ENCODE measurements at regions not wholly inside any gene's neighbourhood (a gene's known extent, or its start where the extent isn't known, plus 50 kb on each side); places are given as distances from the start of the nearest gene placed in this dataset.

GRCh38 chr15:60095711-60096110, 91.6 kb downstream of the FOXB1 start:
- no peak for DNase-seq

GRCh38 chr15:60096157-60096556, 92.0 kb downstream of the FOXB1 start:
- DNase-seq = no peak

GRCh38 chr15:60101416-60101815, 97.3 kb downstream of the FOXB1 start:
- no peak for DNase-seq

- no peak for DNase-seq
These were observed 98.6 kb downstream of the FOXB1 start for GRCh38 chr15:60102748-60103147.

- no peak for DNase-seq
These were observed 106.8 kb downstream of the FOXB1 start for GRCh38 chr15:60110909-60111308.

- DNase-seq = peak; percentile 57
These were observed 111.7 kb downstream of the FOXB1 start for GRCh38 chr15:60115579-60116380.

GRCh38 chr15:60116456-60117089, 112.5 kb downstream of the FOXB1 start:
- DNase-seq = no peak

- no peak for DNase-seq
These were observed 114.0 kb downstream of the FOXB1 start for GRCh38 chr15:60118146-60118545.

GRCh38 chr15:60118626-60119025, 114.5 kb downstream of the FOXB1 start:
- no peak for DNase-seq

GRCh38 chr15:60119101-60119500, 115.0 kb downstream of the FOXB1 start:
- DNase-seq = no peak

- DNase-seq = no peak
These were observed 116.0 kb downstream of the FOXB1 start for GRCh38 chr15:60120100-60120499.

- DNase-seq = no peak
These were observed 117.7 kb downstream of the FOXB1 start for GRCh38 chr15:60121845-60122244.

GRCh38 chr15:60122691-60123090, 118.6 kb downstream of the FOXB1 start:
- no peak for DNase-seq

GRCh38 chr15:60124460-60125070, 120.5 kb downstream of the FOXB1 start:
- no peak for DNase-seq

- DNase-seq = no peak
These were observed 121.2 kb downstream of the FOXB1 start for GRCh38 chr15:60125334-60125733.

GRCh38 chr15:60126200-60126599, 122.1 kb downstream of the FOXB1 start:
- DNase-seq = no peak

- DNase-seq = no peak
These were observed 122.5 kb downstream of the FOXB1 start for GRCh38 chr15:60126661-60127060.

- no peak for DNase-seq
These were observed 123.9 kb downstream of the FOXB1 start for GRCh38 chr15:60128000-60128376.

GRCh38 chr15:60128710-60129109, 124.6 kb downstream of the FOXB1 start:
- no peak for DNase-seq

GRCh38 chr15:60130398-60130797, 126.3 kb downstream of the FOXB1 start:
- no peak for DNase-seq

GRCh38 chr15:60130821-60131220, 126.7 kb downstream of the FOXB1 start:
- no peak for DNase-seq

GRCh38 chr15:60134609-60135008, 130.5 kb downstream of the FOXB1 start:
- no peak for DNase-seq

GRCh38 chr15:60135961-60136360, 131.8 kb downstream of the FOXB1 start:
- DNase-seq = no peak

- no peak for DNase-seq
These were observed 133.7 kb downstream of the FOXB1 start for GRCh38 chr15:60137711-60138396.
